ENCODE measurements at regions not wholly inside any gene's neighbourhood (a gene's known extent, or its start where the extent isn't known, plus 50 kb on each side); places are given as distances from the start of the nearest gene placed in this dataset.

DNA sequence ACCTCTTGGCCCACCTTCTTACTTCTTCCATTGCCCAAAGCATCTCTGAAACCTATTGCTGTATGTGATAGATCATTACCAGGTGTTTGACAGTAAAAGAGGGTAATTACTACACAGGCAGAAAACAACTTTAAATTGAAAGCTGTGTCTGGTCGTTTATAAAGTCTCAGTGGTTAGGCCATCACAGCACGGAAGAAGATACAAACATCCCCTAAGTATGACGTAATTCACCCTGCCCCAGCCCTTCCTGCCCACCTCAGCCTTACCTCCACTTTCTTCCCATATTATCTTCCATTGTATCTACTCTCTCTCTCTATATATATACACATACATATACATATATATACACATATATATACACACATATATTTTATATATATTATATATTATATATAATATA lies 805.8 kb upstream of the PABPC4L start:
- dilution Hi-C loops (cut with MboI; ENCODE audit: extremely low pct_ligation_motif_present, low sequenced_read_pairs): no loop called here

DNA sequence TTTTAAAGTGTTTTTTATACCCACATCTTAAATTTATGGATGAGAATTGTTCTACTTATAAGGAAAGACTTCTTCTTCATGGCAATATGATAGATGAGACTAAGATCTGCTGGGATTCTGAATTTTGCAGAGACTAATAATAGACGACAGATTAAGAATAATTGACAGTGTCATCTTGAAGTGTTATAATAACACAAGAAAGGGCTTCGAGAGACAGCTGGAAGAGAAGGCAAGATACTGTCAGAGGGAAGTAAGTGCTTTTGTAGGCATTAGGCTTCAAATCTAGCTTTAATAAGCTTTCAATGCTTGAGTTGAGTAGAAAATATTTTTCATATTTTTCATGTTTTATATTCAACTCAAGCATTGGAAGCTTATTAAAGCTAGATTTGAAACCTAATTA lies 797.6 kb upstream of the PABPC4L start:
- no peaks in the 10 kb centered on the region for H3K27me3 ChIP-seq (ENCODE audit: control insufficient read depth in 2 of 2, insufficient read depth in 2 of 2, low read length in 2 of 2)
- dilution Hi-C loops (cut with MboI; ENCODE audit: extremely low pct_ligation_motif_present, low sequenced_read_pairs) (no loop called here), intact Hi-C loops (cut with micrococcal nuclease) (no loop called here)
- H3K36me3 ChIP-seq (ENCODE audit: control insufficient read depth in 2 of 2, extremely low read depth in 1 of 2, insufficient read depth in 2 of 2, low read length in 2 of 2): no peaks in the 10 kb centered on the region
- H3K4me3 ChIP-seq (replicated peaks in 1 of 3; ENCODE audit: insufficient read depth in 1 of 3, low read depth in 1 of 3, low read length in 3 of 3): no peak overlapping the region
- DNase-seq (ENCODE audit: low read depth, low spot score): no peak
- ChIA-PET CTCF (interaction anchor here (0.7 to 1.3 kb wide), 4 partner anchors 8 to 15 kb away, joined by 3 to 5 read pairs (median 4); no protein-coding TSS in a partner anchor), POLR2A (no interaction called here)
- H3K79me2 ChIP-seq (ENCODE audit: control insufficient read depth, insufficient read depth, low read length): no peaks in the 10 kb centered on the region
- no peaks in the 10 kb centered on the region for H3K4me1 ChIP-seq (ENCODE audit: control insufficient read depth, extremely low read depth, insufficient read depth, low read length)
- H2AFZ ChIP-seq (ENCODE audit: low read depth, low read length): no peak overlapping the region
- no peak overlapping the region for H3K9ac ChIP-seq (replicated peaks; ENCODE audit: extremely low read depth, insufficient read depth, low read length)
- H4K20me1 ChIP-seq (replicated peaks; ENCODE audit: control insufficient read depth, extremely low read depth, insufficient read depth, low read length): no peaks in the 10 kb centered on the region
- no TSS peak for BruUV-seq (replicated peaks)
- H3K9me3 ChIP-seq (replicated peaks; ENCODE audit: control insufficient read depth, insufficient read depth, low read length): no peaks in the 10 kb centered on the region
- no peak overlapping the region for H3K27ac ChIP-seq (ENCODE audit: insufficient read depth, low read depth, low read length)
- no peak overlapping the region for H3K4me2 ChIP-seq (ENCODE audit: insufficient read depth, low read length)
- no peaks in the 10 kb centered on the region for H3K9me1 ChIP-seq (replicated peaks; ENCODE audit: control insufficient read depth, extremely low read depth, insufficient read depth, low read length)
- no peak for FAIRE-seq
- TF ChIP-seq POLR2AphosphoS5 (IDR thresholded peaks at IDR 0.05; ENCODE audit: insufficient read depth, low read depth, low read length) (no peak), GATA2 (IDR thresholded peaks at IDR 0.05; ENCODE audit: insufficient read depth, insufficient read length, low read depth, low read length) (no peak), POLR2A (IDR thresholded peaks at IDR 0.05; ENCODE audit: low read depth, low read length) (no peak)
- TF ChIP-seq, protein P1, sequence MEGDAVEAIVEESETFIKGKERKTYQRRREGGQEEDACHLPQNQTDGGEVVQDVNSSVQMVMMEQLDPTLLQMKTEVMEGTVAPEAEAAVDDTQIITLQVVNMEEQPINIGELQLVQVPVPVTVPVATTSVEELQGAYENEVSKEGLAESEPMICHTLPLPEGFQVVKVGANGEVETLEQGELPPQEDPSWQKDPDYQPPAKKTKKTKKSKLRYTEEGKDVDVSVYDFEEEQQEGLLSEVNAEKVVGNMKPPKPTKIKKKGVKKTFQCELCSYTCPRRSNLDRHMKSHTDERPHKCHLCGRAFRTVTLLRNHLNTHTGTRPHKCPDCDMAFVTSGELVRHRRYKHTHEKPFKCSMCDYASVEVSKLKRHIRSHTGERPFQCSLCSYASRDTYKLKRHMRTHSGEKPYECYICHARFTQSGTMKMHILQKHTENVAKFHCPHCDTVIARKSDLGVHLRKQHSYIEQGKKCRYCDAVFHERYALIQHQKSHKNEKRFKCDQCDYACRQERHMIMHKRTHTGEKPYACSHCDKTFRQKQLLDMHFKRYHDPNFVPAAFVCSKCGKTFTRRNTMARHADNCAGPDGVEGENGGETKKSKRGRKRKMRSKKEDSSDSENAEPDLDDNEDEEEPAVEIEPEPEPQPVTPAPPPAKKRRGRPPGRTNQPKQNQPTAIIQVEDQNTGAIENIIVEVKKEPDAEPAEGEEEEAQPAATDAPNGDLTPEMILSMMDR (IDR thresholded peaks at IDR 0.05; ENCODE audit: extremely low read depth in 1 of 2, insufficient read depth in 1 of 2, low read depth in 1 of 2, low read length in 2 of 2): no peak

More for the DNA sequence above, 805.8 kb upstream of the PABPC4L start:
- DNase-seq (ENCODE audit: low read depth, low spot score) (no peak), FAIRE-seq (no peak)
- CTCF ChIA-PET: no interaction called here
- H3K27me3 ChIP-seq (ENCODE audit: control insufficient read depth in 2 of 2, insufficient read depth in 2 of 2, low read length in 2 of 2): no peaks in the 10 kb centered on the region
- no peaks in the 10 kb centered on the region for H4K20me1 ChIP-seq (replicated peaks; ENCODE audit: control insufficient read depth, extremely low read depth, insufficient read depth, low read length)
- TF ChIP-seq, protein P1 (IDR thresholded peaks at IDR 0.05; ENCODE audit: extremely low read depth in 1 of 2, insufficient read depth in 1 of 2, low read depth in 1 of 2, low read length in 2 of 2): no peak
- TF ChIP-seq, protein P2, sequence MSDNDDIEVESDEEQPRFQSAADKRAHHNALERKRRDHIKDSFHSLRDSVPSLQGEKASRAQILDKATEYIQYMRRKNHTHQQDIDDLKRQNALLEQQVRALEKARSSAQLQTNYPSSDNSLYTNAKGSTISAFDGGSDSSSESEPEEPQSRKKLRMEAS (IDR thresholded peaks at IDR 0.05; ENCODE audit: insufficient read depth, insufficient read length): no peak
- TF ChIP-seq FOS (IDR thresholded peaks at IDR 0.05; ENCODE audit: borderline replicate concordance, insufficient read depth, low read length): no peak
- no peak for TF ChIP-seq MYC (IDR thresholded peaks at IDR 0.05; ENCODE audit: low read depth, low read length)
- no peak for TF ChIP-seq EZH2 (IDR thresholded peaks at IDR 0.05; ENCODE audit: borderline replicate concordance, low read depth, low read length, severe bottlenecking)
- intact Hi-C loops (cut with micrococcal nuclease): no loop called here
- H3K4me2 ChIP-seq (ENCODE audit: insufficient read depth, low read length): no peak overlapping the region
- H3K79me2 ChIP-seq (ENCODE audit: control insufficient read depth, insufficient read depth, low read length): no peaks in the 10 kb centered on the region
- no peaks in the 10 kb centered on the region for H3K9me3 ChIP-seq (replicated peaks; ENCODE audit: control insufficient read depth, insufficient read depth, low read length)
- H3K9ac ChIP-seq (replicated peaks; ENCODE audit: extremely low read depth, insufficient read depth, low read length): no peak overlapping the region
- H3K4me1 ChIP-seq (ENCODE audit: control insufficient read depth, extremely low read depth, insufficient read depth, low read length): no peaks in the 10 kb centered on the region
- no peak overlapping the region for H3K4me3 ChIP-seq (replicated peaks in 1 of 3; ENCODE audit: insufficient read depth in 1 of 3, low read depth in 1 of 3, low read length in 3 of 3)
- POLR2A ChIA-PET: no interaction called here
- no peaks in the 10 kb centered on the region for H3K36me3 ChIP-seq (ENCODE audit: control insufficient read depth in 2 of 2, extremely low read depth in 1 of 2, insufficient read depth in 2 of 2, low read length in 2 of 2)
- H3K27ac ChIP-seq (ENCODE audit: insufficient read depth, low read depth, low read length): no peak overlapping the region
- no peak overlapping the region for H2AFZ ChIP-seq (ENCODE audit: low read depth, low read length)
- H3K9me1 ChIP-seq (replicated peaks; ENCODE audit: control insufficient read depth, extremely low read depth, insufficient read depth, low read length): no peaks in the 10 kb centered on the region
- no TSS peak for BruUV-seq (replicated peaks)
